VCaP (cell line): ENCODE measurements at regions not wholly inside any gene's neighbourhood (a gene's known extent, or its start where the extent isn't known, plus 50 kb on each side); places are given as distances from the start of the nearest gene placed in this dataset.

Experiments
- H3K27ac ChIP-seq: fragments of 450-650 bp; 2 replicates; pipeline ENCODE4 v1.5.1; 2017
- TF ChIP-seq, protein P1 (sequence below): fragments of 450-650 bp; conservative IDR thresholded peaks from 2 replicates; pipeline ENCODE4 v1.5.1; 2017; ENCODE audit warnings: mild to moderate bottlenecking, moderate library complexity

GRCh38 chr5:2027790-2028189 is 145.1 kb upstream of the IRX4 start:
- TF ChIP-seq, protein P1, sequence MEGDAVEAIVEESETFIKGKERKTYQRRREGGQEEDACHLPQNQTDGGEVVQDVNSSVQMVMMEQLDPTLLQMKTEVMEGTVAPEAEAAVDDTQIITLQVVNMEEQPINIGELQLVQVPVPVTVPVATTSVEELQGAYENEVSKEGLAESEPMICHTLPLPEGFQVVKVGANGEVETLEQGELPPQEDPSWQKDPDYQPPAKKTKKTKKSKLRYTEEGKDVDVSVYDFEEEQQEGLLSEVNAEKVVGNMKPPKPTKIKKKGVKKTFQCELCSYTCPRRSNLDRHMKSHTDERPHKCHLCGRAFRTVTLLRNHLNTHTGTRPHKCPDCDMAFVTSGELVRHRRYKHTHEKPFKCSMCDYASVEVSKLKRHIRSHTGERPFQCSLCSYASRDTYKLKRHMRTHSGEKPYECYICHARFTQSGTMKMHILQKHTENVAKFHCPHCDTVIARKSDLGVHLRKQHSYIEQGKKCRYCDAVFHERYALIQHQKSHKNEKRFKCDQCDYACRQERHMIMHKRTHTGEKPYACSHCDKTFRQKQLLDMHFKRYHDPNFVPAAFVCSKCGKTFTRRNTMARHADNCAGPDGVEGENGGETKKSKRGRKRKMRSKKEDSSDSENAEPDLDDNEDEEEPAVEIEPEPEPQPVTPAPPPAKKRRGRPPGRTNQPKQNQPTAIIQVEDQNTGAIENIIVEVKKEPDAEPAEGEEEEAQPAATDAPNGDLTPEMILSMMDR = no peak
- no peak overlapping the region for H3K27ac ChIP-seq

- TF ChIP-seq, protein P1 = no peak
- H3K27ac ChIP-seq = no peak overlapping the region
Measured at GRCh38 chr5:2024986-2025721, 142.4 kb upstream of the IRX4 start.

DNA sequence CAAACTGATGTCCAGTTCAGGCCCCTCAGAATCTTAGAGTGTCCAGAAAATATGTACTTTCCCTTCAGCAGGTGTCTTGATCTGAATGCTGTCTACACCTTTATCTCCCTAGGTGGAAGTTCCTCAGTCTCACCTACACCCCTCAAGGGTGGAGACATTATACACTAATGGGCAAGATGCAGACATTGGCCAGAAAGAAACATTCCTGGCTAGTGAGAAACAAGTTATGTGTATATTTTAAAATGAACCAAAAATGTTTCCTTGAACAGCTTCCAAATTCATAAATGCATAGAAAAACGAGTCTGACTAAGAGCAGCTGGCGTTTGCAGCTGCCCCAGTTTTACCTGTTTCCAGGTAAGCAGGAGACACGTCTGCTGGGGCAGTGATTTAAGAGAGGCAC is 140.5 kb upstream of the IRX4 start:
- H3K27ac ChIP-seq = no peak overlapping the region
- TF ChIP-seq, protein P1 = no peak

- no peak overlapping the region for H3K27ac ChIP-seq
- TF ChIP-seq, protein P1 = no peak
Measured at GRCh38 chr5:2022436-2022835, 139.7 kb upstream of the IRX4 start.

DNA sequence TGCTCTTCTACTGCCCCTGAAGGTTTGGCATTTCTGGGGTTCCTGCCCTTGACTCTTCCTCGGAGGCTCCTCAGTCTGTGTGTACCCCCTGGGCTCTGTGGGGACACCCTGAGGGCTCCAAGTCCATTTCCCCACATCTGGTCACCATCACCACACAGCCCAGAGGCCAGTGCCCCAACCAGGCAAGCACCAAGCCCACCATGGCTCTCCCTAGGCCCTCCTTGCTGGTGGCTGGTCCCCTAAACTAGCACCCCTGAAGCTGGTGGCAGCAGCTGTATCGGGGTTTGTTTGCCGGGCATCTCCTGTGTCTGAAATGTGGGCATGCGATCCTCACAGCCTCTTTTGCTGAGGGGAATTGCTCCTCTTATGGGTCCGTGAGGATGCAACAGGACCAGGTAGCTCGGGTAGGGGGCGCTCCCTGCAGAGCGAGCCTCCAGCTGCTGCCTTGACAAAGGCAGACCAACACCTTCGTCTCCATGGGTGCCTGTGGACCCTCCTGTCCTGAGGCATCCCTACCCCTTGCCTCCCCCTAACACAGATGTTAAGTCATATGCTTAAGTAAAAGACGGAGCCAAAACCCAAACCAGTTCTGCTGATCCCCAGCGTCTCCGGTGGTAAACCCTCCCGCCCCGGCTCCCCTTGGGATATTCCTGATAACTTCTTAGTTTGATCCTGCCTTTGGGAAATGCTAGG is 138.9 kb upstream of the IRX4 start:
- TF ChIP-seq, protein P1 = no peak
- no peak overlapping the region for H3K27ac ChIP-seq

DNA sequence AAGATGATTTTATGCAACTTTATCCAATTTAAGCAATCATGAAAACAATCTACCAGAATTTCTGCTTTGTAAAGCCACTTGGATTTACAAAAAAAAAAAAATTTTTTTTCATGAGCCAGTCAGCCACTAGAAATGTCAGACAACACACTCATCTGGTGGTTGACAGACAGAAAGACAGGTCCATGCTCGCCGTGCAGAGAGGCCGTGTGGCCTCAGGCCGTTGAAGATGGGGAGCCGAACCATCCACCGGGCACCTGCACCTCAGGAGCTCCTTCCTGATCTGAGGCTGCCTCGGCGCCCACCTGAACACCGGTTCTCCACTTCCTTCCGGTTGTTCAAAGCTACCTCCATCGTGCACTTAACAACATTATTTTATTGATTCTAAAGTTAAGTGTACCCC is 138.0 kb upstream of the IRX4 start:
- TF ChIP-seq, protein P1 = no peak
- no peak overlapping the region for H3K27ac ChIP-seq

DNA sequence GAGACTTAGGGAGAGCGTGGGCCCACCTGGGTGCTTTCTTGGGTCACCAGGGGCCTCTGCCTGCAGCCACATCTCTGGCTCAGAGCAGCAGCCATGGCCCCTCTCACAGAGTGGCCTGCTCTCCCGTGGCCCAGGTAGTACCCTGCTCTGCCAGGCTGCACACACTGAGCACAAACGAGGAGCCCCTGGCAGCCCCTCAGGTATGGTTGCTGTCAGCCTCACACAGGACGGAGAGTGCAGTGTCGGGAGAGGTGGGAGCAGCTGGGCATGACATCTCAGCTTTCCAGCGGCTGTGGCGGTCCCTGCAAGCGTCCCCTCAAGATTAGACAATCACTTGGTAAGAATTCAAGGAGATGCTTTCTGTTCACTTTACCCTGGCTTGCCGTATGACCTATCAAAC is 137.0 kb upstream of the IRX4 start:
- TF ChIP-seq, protein P1 = no peak
- no peak overlapping the region for H3K27ac ChIP-seq
